GM19043 (cell line): ENCODE measurements at regions not wholly inside any gene's neighbourhood (a gene's known extent, or its start where the extent isn't known, plus 50 kb on each side); places are given as distances from the start of the nearest gene placed in this dataset.

Experiments
- ATAC-seq: cut with Tn5 transposase; IDR thresholded peaks from one replicate; pipeline ENCODE4 v1.9.1; 2021; ENCODE audit warnings: low read depth; ENCODE audit not compliant: unreplicated experiment

GRCh38 chr15:37679627-37680026 lies 254.8 kb upstream of the TMCO5A start:
- ATAC-seq = no peak

DNA sequence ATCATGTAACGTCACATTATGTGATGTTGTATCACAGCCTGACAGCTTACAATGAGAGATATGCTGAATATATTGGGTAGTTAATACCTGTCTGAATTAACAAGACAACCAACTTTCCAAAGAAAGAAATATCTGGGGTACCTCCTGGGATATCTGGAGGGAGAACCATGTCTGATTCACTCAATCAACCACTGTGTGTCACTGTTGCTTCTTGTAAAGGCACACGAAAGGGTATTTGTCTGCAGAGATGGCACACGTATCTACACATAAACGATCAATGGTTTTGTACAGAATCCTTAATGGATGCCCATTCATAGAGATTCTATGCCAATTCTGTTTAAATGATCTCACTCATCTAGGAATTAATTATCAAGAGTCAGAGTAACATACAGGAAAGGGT lies 252.1 kb upstream of the TMCO5A start:
- no peak for ATAC-seq

- ATAC-seq = no peak
Observed at GRCh38 chr15:37691911-37692310, 242.5 kb upstream of the TMCO5A start.

GRCh38 chr15:37693926-37694325 lies 240.5 kb upstream of the TMCO5A start:
- ATAC-seq = no peak

- ATAC-seq = no peak
Observed at GRCh38 chr15:37695719-37696118, 238.7 kb upstream of the TMCO5A start.

DNA sequence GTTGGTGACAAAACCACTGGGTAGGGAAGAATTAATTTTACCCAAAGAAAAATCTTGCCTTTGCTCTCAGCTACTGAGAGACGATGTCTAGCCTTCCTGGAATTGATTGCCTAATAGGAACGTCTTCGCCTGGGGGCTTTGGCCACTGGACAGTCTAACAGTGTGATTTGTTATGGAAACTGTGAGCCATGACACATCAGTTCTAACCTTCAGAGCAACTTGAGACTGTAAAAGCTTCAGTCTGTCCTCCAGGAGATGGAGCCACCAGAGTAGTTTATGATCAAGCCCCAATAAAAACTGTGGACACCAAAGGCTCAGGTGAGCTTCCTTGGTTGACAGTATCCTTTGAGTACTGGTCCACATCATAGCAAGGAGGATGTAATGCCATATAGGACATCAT lies 235.8 kb upstream of the TMCO5A start:
- no peak for ATAC-seq

DNA sequence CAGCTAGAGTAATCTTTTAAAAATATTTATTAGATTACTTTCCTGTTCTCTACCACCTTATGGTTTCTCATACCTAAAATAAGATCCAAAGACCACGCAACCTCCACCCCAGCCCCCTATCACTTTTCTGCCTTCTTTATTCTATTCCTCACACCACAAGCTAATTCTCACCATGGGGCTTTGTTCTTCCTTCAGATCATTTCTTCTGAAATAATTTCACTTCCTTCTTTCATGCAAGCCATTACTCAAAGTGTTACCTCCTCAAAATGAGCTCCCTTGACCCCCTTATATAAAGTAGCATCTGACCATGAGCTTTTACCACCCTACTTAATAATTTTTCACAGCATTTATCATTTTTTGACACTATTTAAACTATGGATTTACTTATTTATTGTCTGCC lies 233.2 kb upstream of the TMCO5A start:
- no peak for ATAC-seq

- ATAC-seq = no peak
Observed at GRCh38 chr15:37709669-37710068, 224.8 kb upstream of the TMCO5A start.

DNA sequence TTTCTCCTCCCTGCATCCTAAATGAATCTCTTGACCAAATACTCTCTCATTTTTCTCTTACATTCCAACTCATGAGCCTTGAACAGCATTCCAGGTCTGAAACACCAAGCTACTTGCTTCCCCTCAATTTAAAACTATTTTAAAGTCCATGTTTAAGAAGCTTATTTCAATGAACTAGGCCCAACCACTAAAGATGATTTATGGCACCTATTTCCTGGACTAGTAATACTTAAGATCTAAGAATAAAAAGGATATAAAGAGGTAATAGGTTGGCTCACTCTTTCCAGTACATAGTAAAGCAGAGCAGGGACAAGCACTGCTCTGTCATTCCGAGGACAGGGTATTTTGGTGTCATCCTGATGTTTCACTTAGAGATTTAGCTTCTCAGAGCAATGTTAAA lies 219.3 kb upstream of the TMCO5A start:
- ATAC-seq = no peak

GRCh38 chr15:37720267-37720666 lies 214.2 kb upstream of the TMCO5A start:
- no peak for ATAC-seq

- ATAC-seq = no peak
Observed at GRCh38 chr15:37731146-37731746, 203.2 kb upstream of the TMCO5A start.

- ATAC-seq = no peak
Observed at GRCh38 chr15:37733628-37734027, 200.8 kb upstream of the TMCO5A start.

DNA sequence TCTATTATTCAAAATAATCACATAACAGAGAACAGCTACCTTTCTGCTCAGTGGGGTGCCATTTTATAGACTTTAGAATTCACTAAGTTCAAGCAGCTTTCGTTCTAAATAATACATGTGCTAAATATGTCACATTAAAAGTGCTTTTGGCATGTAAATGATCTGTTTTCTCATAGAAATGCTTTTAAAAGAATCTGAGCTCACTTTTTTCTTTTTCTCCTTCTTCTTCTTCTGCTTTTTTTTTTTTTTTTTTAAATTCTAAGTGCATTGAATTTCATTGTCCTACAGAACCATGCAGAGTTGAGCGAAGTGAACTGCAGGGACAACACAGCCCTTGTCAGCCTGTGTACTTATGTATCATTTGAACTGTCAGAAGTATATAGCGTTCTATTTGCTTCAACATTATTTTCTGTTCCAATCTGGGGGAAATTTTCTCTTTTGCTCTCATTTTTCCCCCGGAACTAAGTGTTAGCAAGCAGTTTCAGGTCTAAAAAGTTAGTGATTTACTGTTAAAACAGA lies 193.8 kb upstream of the TMCO5A start:
- no peak for ATAC-seq

- no peak for ATAC-seq
Observed at GRCh38 chr15:37743826-37744225, 190.6 kb upstream of the TMCO5A start.

DNA sequence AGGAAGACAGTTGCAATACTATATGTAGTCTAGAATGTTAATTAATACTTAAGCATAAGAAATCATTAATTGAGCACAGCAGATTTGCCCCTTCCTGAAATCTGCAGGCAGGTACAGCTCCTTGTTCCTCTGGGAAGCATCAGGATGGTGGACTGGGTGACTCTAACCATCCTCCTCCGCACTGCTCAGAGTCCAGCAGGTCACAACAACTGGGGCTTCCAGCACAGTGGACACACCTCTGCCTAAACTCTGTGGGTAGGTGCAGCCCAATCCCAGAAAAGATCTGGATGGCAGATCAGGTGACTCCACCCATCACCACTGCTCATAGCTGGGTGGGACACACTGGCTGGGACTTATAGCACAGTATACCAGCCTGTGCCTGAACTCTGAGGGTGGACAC lies 189.9 kb upstream of the TMCO5A start:
- ATAC-seq = no peak

GRCh38 chr15:37751401-37751800 lies 183.0 kb upstream of the TMCO5A start:
- ATAC-seq = no peak

- ATAC-seq = no peak
Observed at GRCh38 chr15:37756407-37756806, 178.0 kb upstream of the TMCO5A start.

- ATAC-seq = no peak
Observed at GRCh38 chr15:37758412-37758811, 176.0 kb upstream of the TMCO5A start.

GRCh38 chr15:37764733-37765191 lies 169.7 kb upstream of the TMCO5A start:
- peak; percentile 53 for ATAC-seq

DNA sequence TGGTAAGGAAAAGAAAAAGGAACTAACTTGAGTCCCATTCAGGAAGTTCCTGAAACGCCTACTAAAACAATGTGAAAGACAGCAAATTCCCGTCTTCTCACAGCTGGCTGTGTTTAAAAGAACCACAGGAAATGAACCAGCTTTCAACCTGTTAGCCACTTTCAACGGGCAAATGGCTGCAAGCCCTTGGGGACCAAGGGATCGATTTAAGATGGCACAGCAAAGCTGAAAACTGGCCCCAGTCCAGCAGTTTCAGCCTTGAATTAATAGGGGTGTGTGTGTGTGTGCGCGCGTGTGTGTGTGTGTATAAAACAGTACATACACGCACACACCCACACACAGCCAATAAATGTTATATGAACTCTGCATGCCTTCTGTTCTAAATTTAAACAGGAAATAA lies 168.7 kb upstream of the TMCO5A start:
- no peak for ATAC-seq

- ATAC-seq = no peak
Observed at GRCh38 chr15:37767841-37768455, 166.5 kb upstream of the TMCO5A start.

DNA sequence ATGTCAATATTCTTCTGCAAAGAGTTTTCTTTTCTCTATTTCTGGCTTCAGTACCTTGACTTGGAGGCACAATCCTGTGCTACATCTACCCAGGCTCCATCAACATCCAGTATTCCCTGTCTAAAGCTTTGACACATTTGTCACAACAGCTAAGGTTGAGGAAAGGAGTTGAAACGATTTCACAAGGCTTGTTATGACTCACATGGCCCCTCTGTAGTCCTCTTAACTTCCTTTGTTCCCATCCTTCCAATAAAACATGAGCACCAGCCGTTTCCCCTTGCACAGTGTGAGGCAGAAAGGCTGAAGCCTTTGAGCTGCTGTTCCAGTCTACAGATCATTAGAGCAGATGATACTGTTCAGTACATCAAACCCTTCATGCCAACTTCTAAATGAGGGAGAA lies 163.0 kb upstream of the TMCO5A start:
- no peak for ATAC-seq
